Osteocyte (in vitro differentiated cells): ENCODE measurements at regions not wholly inside any gene's neighbourhood (a gene's known extent, or its start where the extent isn't known, plus 50 kb on each side); places are given as distances from the start of the nearest gene placed in this dataset.

Experiments
- DNase-seq: peaks from one replicate; pipeline ENCODE4 v3.0.0; 2021; ENCODE audit warnings: mixed read lengths; ENCODE audit not compliant: unreplicated experiment; ENCODE audit errors: extremely low spot score
- H3K27ac Mint-ChIP-seq: one replicate; pipeline ENCODE4 v1.8.0; 2021; ENCODE audit warnings: mild to moderate bottlenecking, mixed read lengths; ENCODE audit not compliant: unreplicated experiment
- H3K27me3 Mint-ChIP-seq: one replicate; pipeline ENCODE4 v1.8.0; 2021; ENCODE audit warnings: mixed read lengths; ENCODE audit not compliant: unreplicated experiment
- H3K36me3 Mint-ChIP-seq: one replicate; pipeline ENCODE4 v1.8.0; 2021; ENCODE audit warnings: mixed read lengths; ENCODE audit not compliant: unreplicated experiment
- H3K4me1 Mint-ChIP-seq: one replicate; pipeline ENCODE4 v1.8.0; 2021; ENCODE audit warnings: mixed read lengths; ENCODE audit not compliant: unreplicated experiment
- H3K4me3 Mint-ChIP-seq: one replicate; pipeline ENCODE4 v1.8.0; 2021; ENCODE audit warnings: mild to moderate bottlenecking, moderate library complexity, mixed read lengths; ENCODE audit not compliant: unreplicated experiment
- H3K9me3 Mint-ChIP-seq: one replicate; pipeline ENCODE4 v1.8.0; 2021; ENCODE audit warnings: mixed read lengths; ENCODE audit not compliant: unreplicated experiment
- CTCF ChIP-seq: fragments of 200-600 bp; sonication (generic); IDR thresholded peaks from 2 replicates; pipeline ENCODE4 v1.5.0; 2021; ENCODE audit warnings: antibody characterized with exemption, mild to moderate bottlenecking, moderate library complexity

- no peak for TF ChIP-seq CTCF
- Mint-ChIP-seq H3K27me3 (peaks cover 7% of the 10 kb centered on the region), H3K27ac (no peak overlapping the region), H3K4me1 (no peaks in the 10 kb centered on the region), H3K36me3 (no peaks in the 10 kb centered on the region), H3K4me3 (no peak overlapping the region), H3K9me3 (no peaks in the 10 kb centered on the region)
- DNase-seq: no peak
Observed at GRCh38 chr12:3431686-3432085, 59.3 kb upstream of the PRMT8 start.

GRCh38 chr12:3432176-3432742 lies 58.7 kb upstream of the PRMT8 start:
- Mint-ChIP-seq H3K36me3 (no peaks in the 10 kb centered on the region), H3K27me3 (peaks cover 7% of the 10 kb centered on the region), H3K4me3 (no peak overlapping the region), H3K9me3 (no peaks in the 10 kb centered on the region), H3K4me1 (no peaks in the 10 kb centered on the region), H3K27ac (no peak overlapping the region)
- no peak for DNase-seq
- TF ChIP-seq CTCF: no peak

GRCh38 chr12:3432868-3433267 lies 58.1 kb upstream of the PRMT8 start:
- no peaks in the 10 kb centered on the region for H3K36me3 Mint-ChIP-seq
- H3K9me3 Mint-ChIP-seq: no peaks in the 10 kb centered on the region
- H3K27ac Mint-ChIP-seq: no peak overlapping the region
- DNase-seq: no peak
- peaks cover 4% of the 10 kb centered on the region for H3K27me3 Mint-ChIP-seq
- no peak for TF ChIP-seq CTCF
- no peaks in the 10 kb centered on the region for H3K4me1 Mint-ChIP-seq
- H3K4me3 Mint-ChIP-seq: no peak overlapping the region

GRCh38 chr12:3436461-3437065 lies 54.4 kb upstream of the PRMT8 start:
- no peak overlapping the region for H3K4me3 Mint-ChIP-seq
- H3K9me3 Mint-ChIP-seq: no peaks in the 10 kb centered on the region
- DNase-seq: no peak
- no peaks in the 10 kb centered on the region for H3K27me3 Mint-ChIP-seq
- no peaks in the 10 kb centered on the region for H3K36me3 Mint-ChIP-seq
- no peak for TF ChIP-seq CTCF
- no peak overlapping the region for H3K27ac Mint-ChIP-seq
- no peaks in the 10 kb centered on the region for H3K4me1 Mint-ChIP-seq

GRCh38 chr12:3437986-3438385 lies 53.0 kb upstream of the PRMT8 start:
- DNase-seq: no peak
- TF ChIP-seq CTCF: no peak
- Mint-ChIP-seq H3K27me3 (peaks cover 4% of the 10 kb centered on the region), H3K27ac (no peak overlapping the region), H3K4me1 (no peaks in the 10 kb centered on the region), H3K36me3 (no peaks in the 10 kb centered on the region), H3K4me3 (no peak overlapping the region), H3K9me3 (no peaks in the 10 kb centered on the region)
